Loucy (cell line): ENCODE measurements at regions not wholly inside any gene's neighbourhood (a gene's known extent, or its start where the extent isn't known, plus 50 kb on each side); places are given as distances from the start of the nearest gene placed in this dataset.

ENCODE experiments used
- CTCF ChIP-seq: fragments of 200-600 bp; sonication (generic); conservative IDR thresholded peaks from 2 replicates; pipeline ENCODE4 v1.5.1; 2014; ENCODE audit warnings: mild to moderate bottlenecking, antibody characterized with exemption, low read length
- EZH2phosphoT487 ChIP-seq: fragments of 200-600 bp; IDR thresholded peaks from 2 replicates; pipeline ENCODE4 v1.6.1; 2018; ENCODE audit warnings: antibody characterized with exemption, mild to moderate bottlenecking, moderate library complexity, borderline replicate concordance

GRCh38 chr2:199554026-199554425 is 96.3 kb upstream of the SATB2 start:
- TF ChIP-seq CTCF (no peak), EZH2phosphoT487 (no peak)
